Activated gamma-delta T cell (primary cell): ENCODE measurements at regions not wholly inside any gene's neighbourhood (a gene's known extent, or its start where the extent isn't known, plus 50 kb on each side); places are given as distances from the start of the nearest gene placed in this dataset.

Experiments used
- DNase-seq: peaks from one replicate; lab custom pipeline; 2025; lab: John Stamatoyannopoulos, UW

DNA sequence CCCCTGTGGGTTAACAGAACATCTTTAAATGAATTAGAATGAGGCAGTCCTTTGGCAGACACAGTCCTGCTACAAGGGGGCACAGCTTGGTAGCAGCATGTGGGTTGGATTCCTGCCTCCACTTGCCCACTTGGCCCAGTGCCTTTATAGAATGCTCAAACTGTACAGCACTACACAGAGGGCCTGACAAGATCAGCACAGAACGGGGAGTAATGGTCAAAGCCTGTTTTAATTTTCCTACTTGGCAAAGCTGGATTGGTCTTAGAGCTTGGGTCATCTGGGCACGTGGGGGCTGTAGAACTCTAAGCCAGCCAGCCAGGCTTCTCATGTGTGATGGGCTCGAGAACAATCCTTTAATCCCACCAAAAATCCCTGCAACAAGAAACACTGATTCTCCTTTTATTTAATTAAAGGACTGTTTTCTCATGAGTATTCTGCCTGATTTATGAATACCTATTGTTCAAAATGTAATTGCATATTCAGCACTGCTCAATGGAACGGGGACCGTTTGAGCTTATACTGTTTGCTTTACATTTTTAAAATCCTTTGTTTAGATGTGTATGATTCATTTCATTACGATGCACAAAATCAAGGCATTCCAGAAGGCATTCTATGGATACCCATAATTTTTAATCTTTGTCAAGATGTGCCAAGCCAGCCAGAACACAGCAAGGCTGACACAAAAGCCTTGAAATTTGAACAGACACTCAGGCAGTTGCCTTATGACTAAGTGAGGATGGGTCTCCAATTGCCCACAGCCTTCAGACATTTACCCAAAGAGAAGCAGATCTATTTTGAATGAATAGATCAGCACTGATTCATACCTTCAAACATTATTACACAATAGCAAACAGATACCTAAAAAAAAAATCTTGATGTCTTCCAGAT is 249.3 kb upstream of the TGFBR2 start:
- no peak for DNase-seq

DNA sequence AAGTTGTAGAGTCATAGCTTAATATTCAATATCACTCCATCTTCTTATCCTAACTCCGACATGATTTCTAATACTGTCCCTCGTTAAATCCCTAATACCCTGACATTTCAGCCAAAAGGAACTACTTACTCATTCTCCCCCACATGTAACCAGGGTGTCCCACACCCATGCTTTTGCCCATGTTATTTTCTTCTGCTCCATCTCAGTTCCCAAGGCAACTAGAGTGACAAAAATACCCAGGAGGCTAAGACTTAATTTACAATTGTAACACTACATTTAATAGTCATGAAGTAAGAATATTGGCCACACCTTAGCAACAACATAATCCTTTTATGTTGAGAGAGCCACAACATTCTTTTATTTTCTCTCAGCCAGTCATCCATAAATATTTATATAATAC is 248.5 kb upstream of the TGFBR2 start:
- no peak for DNase-seq

DNA sequence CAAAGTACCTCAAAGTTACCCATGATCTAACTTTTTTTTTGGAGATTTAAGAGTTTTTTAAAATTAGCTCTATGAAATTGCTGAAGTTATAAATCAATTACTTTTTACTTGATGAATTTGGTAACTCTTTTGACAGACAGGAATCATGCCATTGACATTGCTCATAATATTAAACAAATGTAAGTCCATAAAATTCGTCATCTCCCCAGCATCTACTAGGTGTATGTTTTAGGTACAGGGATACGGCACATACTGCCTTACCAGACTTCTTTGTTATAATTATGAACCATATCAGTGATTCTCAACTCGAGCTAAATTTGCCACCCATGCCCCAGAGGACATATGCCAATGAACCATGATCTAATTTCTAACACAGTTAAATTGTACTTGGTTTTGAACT is 247.5 kb upstream of the TGFBR2 start:
- DNase-seq = no peak

DNA sequence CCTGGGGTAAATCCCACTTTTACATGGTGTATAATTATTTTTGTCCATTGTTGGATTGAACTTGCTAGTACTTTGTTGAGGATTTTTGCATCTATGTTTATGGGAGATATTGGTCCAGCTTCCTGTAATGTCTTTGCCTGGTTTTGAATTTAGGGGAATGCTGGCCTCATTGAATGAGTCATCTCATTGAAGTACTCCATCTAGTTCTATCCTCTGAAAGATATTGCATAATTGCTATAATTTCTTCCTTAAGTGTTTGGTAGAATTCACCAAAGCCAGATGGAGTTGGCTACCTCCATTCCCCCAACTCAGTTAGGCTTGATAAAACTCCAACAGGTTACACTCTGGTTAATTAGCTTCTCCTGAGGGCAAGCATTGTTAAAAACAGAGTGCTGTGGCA is 237.4 kb upstream of the TGFBR2 start:
- DNase-seq = no peak

DNA sequence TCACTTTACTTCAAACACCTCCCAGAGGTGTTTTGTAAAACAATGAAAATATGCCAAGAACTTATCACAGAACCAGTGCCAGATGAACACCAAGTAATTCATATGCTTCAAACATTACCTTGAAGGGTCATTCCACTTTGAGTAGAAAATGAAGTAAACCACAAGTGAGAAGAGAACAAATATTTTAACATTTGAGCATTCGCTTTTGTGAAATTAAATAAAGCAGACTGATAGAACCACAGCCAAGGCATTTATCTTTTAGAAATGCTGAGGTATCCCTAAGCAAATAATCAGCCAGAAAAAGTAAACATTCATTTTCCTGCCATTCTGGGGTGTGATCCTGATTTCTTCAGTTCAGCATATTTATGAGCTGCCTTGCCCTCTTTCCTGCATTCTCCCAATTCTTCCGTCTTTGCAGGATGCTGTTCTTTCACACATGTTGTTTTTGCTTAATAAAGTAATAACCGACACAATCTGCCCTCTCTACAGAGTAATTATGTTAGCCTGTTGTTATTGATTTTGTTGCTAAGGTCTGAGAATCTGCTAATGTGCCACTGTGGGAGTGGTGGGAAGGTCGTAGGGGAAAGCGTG is 235.6 kb upstream of the TGFBR2 start:
- no peak for DNase-seq

DNA sequence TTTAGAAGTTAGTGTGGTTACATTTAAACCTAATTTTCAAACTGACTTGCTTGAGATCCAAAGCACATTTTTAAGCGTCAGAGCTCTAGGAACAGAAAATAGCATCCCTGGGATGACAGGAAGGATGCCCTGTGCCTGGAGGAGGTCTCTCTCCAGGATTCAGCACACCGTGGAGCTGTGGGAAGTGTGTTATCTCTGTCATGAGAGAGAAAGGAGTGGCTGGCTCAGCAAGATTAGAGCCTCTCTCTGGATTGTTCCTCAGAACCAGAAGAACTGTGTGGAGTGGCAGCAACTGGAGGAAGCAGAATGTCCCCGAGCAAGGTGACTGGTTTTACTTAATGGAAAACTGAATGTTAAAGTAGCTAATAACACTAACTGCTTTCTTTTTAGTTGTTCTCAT is 233.6 kb upstream of the TGFBR2 start:
- DNase-seq = no peak

DNA sequence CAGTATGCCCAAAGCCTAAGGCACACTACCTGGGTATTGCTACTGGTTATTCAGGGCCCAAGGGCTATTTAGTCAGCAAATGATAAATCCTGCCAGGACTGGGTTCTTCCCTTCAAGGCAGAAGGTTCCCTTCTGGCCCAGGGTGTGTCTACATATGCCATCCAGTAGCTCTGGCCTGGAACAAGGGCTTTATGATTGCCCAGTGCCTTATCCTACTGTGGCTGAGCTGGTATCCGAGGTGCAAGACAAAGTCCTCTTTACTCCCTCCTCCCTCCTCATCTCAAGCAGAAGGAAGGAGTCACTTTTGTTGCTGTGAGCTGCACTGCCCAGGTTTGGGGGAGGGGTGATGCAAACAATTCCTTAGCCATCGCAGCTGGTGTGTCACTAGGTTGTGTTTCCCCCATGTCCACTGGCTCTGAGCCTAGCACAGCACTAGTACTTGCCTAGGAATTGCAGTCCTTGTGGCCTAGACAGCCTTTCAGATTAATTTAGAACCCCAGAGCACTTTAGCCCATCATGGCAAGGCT is 221.8 kb upstream of the TGFBR2 start:
- no peak for DNase-seq

DNA sequence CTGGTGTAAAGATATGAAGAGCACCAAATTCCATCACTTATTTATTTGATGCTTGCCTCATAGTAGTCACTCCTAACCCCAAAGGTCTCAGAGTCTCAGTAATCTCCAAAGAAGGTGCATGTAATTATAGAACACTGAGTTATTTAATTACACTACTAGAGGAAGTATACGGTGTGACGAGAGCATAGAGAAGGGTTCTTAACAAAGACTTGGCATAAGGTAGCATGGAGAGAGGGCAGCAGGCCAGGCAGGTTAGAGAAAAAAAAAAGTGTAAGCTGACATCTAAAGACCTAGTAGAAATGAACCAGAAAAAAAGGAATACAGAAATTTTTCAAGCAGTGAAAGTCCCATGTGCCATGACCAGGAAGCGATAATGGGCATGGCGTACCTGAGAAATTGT is 213.3 kb upstream of the TGFBR2 start:
- DNase-seq = no peak

DNA sequence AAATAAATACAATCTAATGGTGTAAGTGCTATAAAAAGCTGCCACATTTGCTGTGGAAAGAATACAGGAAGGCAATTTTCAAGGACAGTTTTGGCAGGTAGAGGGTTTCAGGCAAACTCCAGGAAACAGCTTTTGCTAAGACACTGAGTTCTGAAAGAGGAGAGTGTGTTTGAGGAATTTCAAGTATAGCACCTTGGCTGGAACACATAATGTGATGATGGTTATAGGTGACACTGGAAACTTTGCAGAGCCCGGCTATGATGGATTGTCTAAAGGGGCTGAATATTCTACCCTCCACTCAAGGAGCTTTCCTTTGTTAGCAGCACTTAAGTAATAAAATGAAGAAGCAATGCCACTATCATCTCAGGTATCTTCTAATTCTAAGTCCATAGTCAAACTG is 209.4 kb upstream of the TGFBR2 start:
- no peak for DNase-seq

DNA sequence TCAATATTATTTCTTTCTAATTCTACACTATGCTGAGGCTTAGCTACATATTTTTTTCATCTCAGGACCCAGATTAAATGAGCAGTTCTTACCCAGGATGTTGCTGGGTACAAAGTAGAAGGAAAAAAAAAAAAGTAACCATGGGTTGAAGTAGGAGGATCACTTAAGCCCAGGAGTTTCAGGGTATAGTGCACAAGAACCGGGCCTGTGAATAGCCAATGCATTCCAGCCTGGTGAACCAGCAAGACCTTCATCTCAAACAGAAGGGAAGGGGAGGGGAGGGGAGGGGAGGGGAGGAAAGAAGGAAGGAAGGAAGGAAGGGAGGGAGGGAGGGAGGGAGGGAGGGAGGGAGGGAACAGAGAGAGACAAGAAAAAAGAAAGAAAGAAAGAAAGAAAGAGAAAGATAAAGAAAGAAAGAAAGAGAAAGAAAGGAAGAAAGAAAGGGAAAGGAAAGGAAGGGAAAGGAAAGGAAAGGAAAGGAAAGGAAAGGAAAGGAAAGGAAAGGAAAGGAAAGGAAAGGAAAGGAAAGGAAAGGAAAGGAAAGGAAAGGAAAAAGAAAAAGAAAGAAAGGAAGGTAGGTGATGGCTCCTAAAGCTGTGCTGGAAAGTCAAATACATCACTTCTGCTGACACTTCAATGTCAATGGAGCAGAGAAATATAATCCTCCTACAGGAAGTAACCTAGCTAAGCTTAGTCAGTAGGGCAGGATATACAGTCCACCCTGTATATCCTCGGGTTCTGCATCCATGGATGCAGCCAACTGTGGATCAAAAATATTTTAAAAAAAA is 206.8 kb upstream of the TGFBR2 start:
- no peak for DNase-seq

DNA sequence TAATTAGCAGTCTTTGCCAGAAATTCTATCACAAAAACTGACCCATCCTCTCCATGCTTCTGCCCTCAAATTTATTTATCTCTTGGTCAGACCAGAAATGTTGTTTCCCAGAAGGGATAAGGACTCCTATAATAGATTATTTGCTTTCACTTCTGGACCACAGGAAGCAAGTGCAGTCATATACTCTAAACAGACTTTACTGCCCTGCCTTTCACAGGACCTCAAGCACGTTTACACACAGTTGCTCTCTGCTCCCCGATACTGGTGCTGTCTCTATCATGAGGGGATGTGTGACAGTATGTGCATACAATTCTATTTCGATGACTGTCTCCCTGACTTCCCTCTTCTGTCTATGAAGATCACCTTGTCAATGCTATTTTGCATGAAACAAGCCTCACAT is 205.5 kb upstream of the TGFBR2 start:
- DNase-seq = no peak

DNA sequence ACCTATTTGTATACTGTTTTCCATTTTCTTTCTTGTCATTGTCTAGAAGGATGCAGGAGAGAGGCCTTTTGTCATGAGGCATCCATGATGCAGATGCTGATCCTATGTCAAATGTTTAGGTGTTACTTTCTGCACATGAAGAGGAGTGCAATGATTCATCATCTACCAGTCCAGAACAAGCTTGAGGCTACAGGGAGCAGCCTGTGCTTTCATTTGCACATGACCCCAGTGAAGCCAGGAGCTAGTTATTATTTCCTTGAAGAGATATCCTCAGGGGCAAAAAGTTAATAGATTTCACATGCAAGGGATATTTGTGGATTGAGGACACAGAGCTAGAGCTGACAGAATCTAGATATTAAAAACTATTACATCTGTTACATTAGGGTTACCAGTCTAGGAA is 204.4 kb upstream of the TGFBR2 start:
- DNase-seq = no peak

DNA sequence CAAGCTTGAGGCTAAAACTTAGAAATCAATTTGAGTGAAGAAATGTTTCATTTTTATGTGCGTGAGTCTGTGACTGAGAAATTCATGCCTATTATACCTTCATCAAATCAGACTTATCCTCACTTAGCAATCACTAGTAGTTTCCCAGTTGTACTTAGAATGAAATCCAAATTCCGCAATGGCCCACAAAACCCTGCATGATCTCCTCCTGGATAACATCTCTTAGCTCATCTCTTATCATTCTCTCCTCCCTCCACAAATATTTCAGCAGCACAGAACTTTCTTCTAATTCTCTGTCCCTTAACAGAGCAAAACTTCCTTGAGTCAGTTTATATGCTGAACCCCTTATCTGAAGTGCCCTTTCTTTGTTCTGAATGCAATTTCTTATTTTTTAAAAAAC is 198.8 kb upstream of the TGFBR2 start:
- no peak for DNase-seq

DNA sequence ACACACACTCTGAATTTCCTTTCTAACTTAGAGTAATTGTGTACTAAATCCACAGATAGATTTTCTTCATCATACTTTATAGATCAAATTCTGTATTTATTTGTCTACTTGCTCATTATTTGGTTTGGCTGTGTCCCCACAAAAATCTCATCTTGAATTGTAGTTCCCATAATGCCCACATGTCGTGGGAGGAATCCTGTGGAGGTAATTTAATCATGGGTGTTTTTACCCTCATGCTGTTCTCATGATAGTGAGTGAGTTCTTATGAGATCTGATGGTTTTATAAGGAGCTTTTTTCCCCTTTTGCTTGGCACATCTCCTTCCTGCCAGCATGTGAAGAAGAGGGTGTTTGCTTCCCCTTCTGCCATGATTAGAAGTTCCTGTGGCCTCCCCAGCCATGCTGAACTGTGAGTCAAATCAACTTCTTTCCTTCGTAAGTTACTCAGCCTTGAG is 198.3 kb upstream of the TGFBR2 start:
- DNase-seq = no peak

DNA sequence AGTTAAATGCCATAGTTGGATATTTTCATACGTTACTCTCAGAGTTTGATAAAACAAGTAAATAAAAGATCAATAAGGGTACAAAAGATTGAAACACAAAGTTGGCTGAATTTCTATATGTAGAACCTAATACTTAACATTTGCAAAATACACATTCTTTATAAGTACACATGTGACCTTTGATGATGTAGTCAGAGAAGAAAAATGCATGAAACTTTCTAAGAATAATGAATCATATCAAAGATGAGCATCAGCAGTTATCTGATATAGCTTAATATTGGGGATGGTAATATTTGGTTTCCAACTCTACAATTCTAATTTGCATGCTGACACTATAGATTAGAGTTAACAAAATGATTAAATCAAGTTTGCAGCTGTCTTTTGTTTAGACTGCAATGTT is 188.0 kb upstream of the TGFBR2 start:
- no peak for DNase-seq

DNA sequence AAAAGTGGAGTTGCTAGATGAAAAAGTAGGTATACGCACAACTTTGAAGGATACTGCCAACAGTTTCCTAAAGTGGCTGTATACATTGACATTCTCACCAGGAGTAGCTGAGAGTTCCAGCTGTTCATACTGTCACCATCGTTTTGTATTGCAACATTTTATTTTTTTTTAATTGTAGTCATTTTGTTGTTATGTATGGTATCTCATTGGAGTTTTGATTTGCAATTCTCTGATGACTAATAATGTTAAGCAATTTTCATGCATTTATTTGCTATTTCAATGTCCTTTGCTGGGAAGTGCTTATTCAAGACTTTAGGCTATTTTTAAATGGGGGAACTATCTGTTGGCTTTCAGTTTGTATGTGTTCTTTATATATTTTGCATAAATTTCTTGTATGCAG is 185.1 kb upstream of the TGFBR2 start:
- DNase-seq = no peak

DNA sequence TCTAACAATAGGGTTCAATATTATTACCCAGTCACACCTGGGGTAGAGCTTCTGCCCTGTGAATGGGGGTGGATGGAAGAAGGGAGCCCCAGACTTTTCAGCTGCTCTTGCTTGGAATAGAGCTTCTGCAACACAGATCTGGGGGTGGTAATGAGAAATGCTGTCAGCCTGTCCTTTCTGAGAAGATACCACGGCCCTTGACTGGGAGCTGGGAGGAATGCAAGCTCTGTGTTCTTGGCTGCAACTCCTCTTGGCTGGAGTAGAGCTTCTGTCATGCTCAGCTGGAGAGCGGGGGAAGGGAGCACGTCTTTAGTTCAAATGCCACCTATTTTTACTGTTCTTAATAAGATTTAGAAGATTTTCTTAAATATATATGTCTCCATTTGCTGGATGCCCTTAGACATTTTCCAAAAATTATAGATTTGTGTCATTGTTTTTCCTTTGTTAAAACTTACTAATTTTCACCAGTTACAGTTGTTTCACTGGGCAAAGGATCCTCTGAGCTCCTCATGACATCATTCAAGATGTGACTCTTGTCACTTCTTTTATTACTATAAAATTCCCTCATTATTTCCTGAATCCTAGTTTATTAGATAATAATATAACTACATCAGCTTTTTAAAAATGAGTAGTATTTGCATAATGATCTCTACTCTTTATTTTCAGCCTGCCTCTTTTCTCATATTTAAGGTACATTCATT is 180.0 kb upstream of the TGFBR2 start:
- DNase-seq = no peak

DNA sequence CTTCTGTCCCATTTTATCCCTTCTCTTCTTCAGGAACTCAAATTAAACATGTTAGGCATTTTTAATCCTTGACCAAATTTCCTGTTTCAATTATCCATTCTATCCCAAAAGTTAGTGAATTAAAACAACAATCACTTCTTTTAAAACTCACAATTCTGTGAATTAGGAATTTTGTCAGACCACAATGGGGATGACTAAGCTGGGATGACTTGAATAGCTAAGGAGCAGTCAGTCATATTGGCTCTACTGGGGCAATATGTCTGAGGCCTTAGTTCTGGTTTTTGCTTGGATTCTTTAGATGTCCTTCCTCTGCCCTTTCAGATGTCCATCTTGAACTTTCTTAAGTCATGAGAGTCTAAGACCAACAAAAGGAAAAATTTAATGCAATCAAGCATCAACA is 178.2 kb upstream of the TGFBR2 start:
- no peak for DNase-seq

DNA sequence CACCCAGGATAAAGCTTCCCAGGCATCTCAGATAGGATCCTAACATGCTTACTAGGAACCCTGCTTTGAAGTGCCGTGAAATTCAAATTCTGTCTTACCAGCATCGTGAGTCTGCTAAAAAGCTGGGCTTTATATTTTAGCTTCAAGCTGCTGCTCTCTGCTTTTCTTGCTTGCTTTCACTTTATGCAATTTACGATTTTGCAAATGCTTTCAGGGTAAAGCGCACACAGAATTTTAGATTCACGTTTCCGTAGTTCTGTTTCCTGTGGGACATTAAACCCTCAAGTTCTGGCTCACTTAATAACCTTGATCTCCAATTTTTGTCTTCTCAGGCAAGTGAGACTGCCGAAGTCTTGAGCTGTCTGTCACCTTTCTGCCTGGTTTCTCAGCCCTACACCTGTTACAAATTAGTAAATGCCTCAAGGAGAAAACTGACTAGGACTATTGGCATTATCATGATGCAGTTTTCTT is 170.5 kb upstream of the TGFBR2 start:
- DNase-seq = no peak

DNA sequence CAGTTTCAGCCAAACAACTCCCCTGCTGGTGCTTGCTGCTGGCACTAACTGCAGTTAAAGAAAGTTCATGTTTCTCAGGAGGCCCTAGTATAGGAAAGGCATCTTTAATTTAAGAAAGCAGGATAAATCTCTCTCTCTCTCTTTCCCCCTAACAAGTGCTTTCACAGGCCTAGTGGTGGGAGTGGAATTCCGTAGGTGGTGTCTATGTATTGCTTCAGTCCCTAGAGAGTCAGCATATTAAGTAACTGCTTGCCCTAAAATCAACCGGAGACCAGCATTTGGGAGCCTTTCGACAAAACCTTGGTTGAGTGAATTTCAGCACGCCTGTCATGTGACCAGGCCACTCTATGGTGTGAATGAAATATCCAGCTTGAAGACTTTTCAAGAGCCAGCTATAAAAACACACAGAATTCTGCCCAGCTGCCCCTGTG is 169.2 kb upstream of the TGFBR2 start:
- no peak for DNase-seq

DNA sequence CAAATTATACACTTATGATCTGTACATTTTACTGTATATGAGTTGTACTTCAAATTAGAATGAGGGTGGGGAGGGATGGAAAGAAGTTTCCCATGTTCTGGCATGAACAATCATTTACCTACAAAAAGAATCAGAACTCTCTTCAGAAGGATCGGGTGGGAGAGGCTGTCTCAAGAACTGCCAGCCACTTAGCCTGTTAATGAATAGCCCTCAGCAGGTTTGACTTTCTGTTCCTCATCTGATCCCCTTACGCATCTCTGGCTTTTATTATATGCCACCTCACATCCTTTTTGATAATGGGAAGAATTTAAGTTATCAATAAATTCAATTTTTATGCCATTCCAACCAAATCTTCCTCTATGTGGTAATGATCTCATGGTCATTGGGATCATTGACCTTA is 168.3 kb upstream of the TGFBR2 start:
- no peak for DNase-seq
